ENCODE measurements at regions not wholly inside any gene's neighbourhood (a gene's known extent, or its start where the extent isn't known, plus 50 kb on each side); places are given as distances from the start of the nearest gene placed in this dataset.

GRCh38 chr2:79453918-79454317 lies 58.9 kb upstream of the CTNNA2 start:
- TF ChIP-seq GATA3 (IDR thresholded peaks at IDR 0.05; ENCODE audit: low read depth, low read length) (no peak), GATA2 (IDR thresholded peaks at IDR 0.05; ENCODE audit: low read depth, low read length) (no peak)

DNA sequence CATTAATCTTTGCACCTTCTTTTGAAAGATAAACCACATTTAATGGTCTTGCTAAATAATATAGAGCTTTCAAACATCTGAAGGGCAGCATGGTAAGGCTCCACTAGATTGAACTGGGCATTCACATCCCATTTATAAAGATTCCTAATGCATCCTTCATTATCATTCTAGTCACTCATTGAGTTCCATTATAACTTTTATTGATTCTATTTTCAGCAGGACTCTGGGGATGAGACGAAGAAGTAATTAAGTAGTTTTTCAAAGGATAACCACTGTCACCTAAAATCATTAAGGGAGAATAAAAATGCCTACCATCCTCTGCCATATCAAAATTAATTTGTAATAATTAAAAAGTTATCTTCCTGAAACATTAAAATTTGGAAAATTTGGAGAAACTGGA lies 60.2 kb upstream of the CTNNA2 start:
- no peak for TF ChIP-seq GATA2 (IDR thresholded peaks at IDR 0.05; ENCODE audit: low read depth, low read length)
- no peak for TF ChIP-seq GATA3 (IDR thresholded peaks at IDR 0.05; ENCODE audit: low read depth, low read length)

GRCh38 chr2:79447463-79447862 lies 65.4 kb upstream of the CTNNA2 start:
- TF ChIP-seq GATA2 (IDR thresholded peaks at IDR 0.05; ENCODE audit: low read depth, low read length) (no peak), GATA3 (IDR thresholded peaks at IDR 0.05; ENCODE audit: low read depth, low read length) (no peak)

DNA sequence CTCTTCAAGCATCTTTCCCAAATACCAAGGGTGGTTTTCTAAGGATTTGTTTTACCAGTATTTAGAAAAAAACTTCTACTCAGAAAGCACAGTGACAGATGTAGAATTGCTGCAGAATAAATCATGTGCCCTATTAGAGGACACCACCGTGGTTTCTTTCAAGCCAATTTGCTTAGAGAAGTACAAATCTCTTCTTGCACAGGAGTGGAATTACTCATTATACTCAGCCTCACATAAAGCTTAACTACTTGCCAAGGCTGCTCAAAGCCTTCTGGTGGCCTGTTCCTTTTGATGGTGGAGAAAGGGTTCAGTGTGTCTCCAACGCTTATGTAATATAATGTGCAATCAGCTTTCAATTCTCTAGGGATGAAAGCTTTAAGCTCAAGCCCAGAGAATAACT lies 66.5 kb upstream of the CTNNA2 start:
- TF ChIP-seq GATA2 (IDR thresholded peaks at IDR 0.05; ENCODE audit: low read depth, low read length) = no peak
- TF ChIP-seq GATA3 (IDR thresholded peaks at IDR 0.05; ENCODE audit: low read depth, low read length) = no peak

DNA sequence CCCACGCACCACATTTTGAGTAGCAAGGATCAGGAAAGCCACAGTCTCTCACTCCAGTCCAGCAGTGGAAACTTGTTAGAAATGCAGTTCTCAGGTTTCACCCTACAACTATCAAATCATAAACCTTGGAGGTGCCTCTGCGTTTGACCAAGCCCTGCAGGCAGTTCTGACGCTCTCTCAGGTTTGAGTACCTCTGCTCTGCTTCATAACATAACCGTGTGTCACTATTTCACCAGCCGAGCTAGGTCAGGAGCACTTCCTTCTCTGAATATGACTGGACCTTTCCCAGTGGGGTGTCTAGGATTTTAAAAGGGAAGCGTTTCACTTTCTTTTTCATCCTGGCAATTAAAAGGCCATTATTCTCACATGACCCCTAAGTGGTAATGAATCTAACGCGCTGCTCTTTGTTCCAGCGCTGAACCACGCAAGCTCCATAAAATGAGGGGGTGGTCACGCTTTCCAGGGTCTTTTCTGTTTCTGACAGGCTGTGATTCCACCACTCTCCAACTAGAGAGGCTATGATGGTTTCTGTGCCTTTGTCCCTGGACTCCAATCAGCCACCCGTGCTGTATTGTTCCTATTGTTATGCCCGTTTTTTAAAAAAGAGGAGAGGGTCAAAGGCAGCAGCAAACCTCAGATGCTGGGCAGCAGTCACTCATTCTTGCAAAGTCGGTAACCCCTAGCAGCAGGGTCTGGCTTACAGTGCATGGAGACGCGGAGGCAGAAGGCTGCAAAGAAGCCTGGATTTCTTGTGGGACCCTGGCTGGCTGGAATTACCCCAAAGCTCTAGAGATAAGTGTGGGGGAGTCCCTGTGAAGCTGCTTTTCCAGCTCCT lies 75.2 kb upstream of the CTNNA2 start:
- TF ChIP-seq GATA3 (IDR thresholded peaks at IDR 0.05; ENCODE audit: low read depth, low read length) (no peak), GATA2 (IDR thresholded peaks at IDR 0.05; ENCODE audit: low read depth, low read length) (no peak)

- TF ChIP-seq GATA3 (IDR thresholded peaks at IDR 0.05; ENCODE audit: low read depth, low read length) (no peak), GATA2 (IDR thresholded peaks at IDR 0.05; ENCODE audit: low read depth, low read length) (no peak)
Measured at GRCh38 chr2:79434362-79434761, 78.5 kb upstream of the CTNNA2 start.

DNA sequence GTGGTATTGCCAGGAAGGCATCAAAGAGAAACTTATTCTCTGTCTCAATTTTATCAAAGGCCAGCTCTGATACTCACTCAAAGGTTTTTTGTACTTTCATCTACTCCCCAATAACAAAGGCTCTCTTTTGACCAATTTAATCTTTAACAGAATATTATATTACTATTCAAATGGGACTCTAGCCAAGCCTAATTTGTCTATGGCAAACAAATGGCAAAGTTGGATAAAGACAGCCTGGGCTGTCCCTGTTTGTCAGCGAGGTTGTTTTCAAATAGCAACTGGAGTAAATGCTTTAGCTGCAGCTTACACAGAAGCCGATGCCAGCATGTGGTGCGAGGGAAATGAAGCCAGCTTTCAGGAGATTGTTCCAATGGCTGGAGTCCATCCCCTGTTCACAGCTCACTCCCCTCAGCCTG lies 80.1 kb upstream of the CTNNA2 start:
- no peak for TF ChIP-seq GATA3 (IDR thresholded peaks at IDR 0.05; ENCODE audit: low read depth, low read length)
- no peak for TF ChIP-seq GATA2 (IDR thresholded peaks at IDR 0.05; ENCODE audit: low read depth, low read length)

DNA sequence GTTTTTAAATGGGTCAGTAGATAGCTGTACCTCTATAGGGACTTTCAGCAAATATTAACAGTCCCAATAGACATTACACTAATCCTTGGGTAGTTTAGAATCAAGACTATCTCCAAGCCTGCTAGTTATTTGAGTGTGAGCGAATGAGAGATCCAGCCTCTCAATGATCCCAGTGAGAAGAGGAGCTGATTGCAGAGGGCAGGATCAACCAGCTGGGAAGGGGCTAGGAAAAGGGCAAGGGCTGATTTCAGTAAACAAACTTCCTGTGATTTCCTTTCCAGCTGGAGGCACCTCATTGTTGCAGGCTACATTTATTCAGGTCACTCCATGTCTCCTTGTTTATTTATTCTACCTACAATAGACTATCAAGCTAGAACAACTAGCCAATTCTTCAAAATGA lies 84.1 kb upstream of the CTNNA2 start:
- TF ChIP-seq GATA2 (IDR thresholded peaks at IDR 0.05; ENCODE audit: low read depth, low read length) (no peak), GATA3 (IDR thresholded peaks at IDR 0.05; ENCODE audit: low read depth, low read length) (no peak)

GRCh38 chr2:79414690-79415089 lies 98.2 kb upstream of the CTNNA2 start:
- TF ChIP-seq GATA2 (IDR thresholded peaks at IDR 0.05; ENCODE audit: low read depth, low read length) (no peak), GATA3 (IDR thresholded peaks at IDR 0.05; ENCODE audit: low read depth, low read length) (no peak)

GRCh38 chr2:79394485-79394859 lies 118.4 kb upstream of the CTNNA2 start:
- TF ChIP-seq GATA3 (IDR thresholded peaks at IDR 0.05; ENCODE audit: low read depth, low read length) (no peak), GATA2 (IDR thresholded peaks at IDR 0.05; ENCODE audit: low read depth, low read length) (no peak)

- no peak for TF ChIP-seq GATA3 (IDR thresholded peaks at IDR 0.05; ENCODE audit: low read depth, low read length)
- TF ChIP-seq GATA2 (IDR thresholded peaks at IDR 0.05; ENCODE audit: low read depth, low read length) = no peak
Measured at GRCh38 chr2:79393806-79394484, 118.9 kb upstream of the CTNNA2 start.

- no peak for TF ChIP-seq GATA3 (IDR thresholded peaks at IDR 0.05; ENCODE audit: low read depth, low read length)
- TF ChIP-seq GATA2 (IDR thresholded peaks at IDR 0.05; ENCODE audit: low read depth, low read length) = no peak
Measured at GRCh38 chr2:79393107-79393685, 119.7 kb upstream of the CTNNA2 start.

DNA sequence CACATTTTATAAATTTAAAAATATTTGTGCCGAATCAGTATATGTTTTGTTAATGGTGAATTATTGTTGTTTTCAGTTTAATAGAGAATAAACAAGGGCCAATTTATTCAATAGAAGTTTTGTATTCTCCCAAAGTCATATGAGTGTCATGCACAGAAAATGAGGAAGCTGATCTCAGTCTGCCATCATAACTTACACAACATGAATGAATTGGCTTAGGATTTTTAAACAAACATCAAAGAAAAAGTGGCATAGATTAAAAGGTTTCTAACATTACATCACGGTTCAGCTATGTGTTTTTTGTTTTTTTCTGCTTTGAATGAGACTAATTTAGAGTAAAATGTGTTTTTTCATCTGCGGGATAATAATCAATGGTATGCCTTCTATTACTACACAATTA lies 123.4 kb upstream of the CTNNA2 start:
- TF ChIP-seq GATA2 (IDR thresholded peaks at IDR 0.05; ENCODE audit: low read depth, low read length) = no peak
- TF ChIP-seq GATA3 (IDR thresholded peaks at IDR 0.05; ENCODE audit: low read depth, low read length) = no peak

GRCh38 chr2:79388024-79388423 lies 124.8 kb upstream of the CTNNA2 start:
- no peak for TF ChIP-seq GATA2 (IDR thresholded peaks at IDR 0.05; ENCODE audit: low read depth, low read length)
- no peak for TF ChIP-seq GATA3 (IDR thresholded peaks at IDR 0.05; ENCODE audit: low read depth, low read length)

DNA sequence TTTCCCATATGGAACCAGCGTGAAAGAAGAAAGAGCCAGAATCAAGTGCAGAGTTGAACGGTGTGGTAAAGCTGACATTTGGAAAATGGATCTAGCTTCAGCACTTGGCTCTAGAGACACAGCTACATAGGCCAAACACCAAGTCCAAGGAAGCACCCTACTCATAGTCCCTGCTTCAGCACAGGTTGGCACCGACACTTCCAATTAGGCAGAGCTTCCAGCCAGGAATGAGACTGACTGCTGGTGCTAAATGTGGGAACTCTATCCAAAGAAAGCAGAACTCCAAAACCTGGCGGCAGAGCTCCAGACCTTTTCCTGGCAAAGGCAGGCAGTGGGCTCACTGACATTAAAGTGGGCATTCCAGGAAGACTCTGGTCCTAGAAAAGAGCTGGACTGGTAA lies 125.4 kb upstream of the CTNNA2 start:
- TF ChIP-seq GATA3 (IDR thresholded peaks at IDR 0.05; ENCODE audit: low read depth, low read length) (no peak), GATA2 (IDR thresholded peaks at IDR 0.05; ENCODE audit: low read depth, low read length) (no peak)

Data from SH-SY5Y (cell line).